Jurkat, Clone E6-1 (cell line): ENCODE measurements at regions not wholly inside any gene's neighbourhood (a gene's known extent, or its start where the extent isn't known, plus 50 kb on each side); places are given as distances from the start of the nearest gene placed in this dataset.

ENCODE experiments used
- DNase-seq: peaks from one replicate; pipeline ENCODE4 v3.0.0-alpha.2; 2011; ENCODE audit warnings: low read depth, low spot score
- H3K4me3 ChIP-seq: 2 replicates; pipeline ENCODE4 v1.5.1; 2011; ENCODE audit warnings: mild to moderate bottlenecking, low read length, control low read depth, moderate library complexity

GRCh38 chr12:58174316-58174715 is 232.9 kb downstream of the ATP23 start:
- no peak overlapping the region for H3K4me3 ChIP-seq
- no peak for DNase-seq

- DNase-seq: peak; percentile 39
These were observed 235.0 kb downstream of the ATP23 start for GRCh38 chr12:58176296-58176869.

GRCh38 chr12:58177366-58177765 is 236.0 kb downstream of the ATP23 start:
- peak; percentile 38 for DNase-seq
- no peak overlapping the region for H3K4me3 ChIP-seq

More at GRCh38 chr12:58176296-58176869, 235.0 kb downstream of the ATP23 start:
- H3K4me3 ChIP-seq: no peak overlapping the region

GRCh38 chr12:58184212-58184611 is 242.8 kb downstream of the ATP23 start:
- no peak for DNase-seq
- H3K4me3 ChIP-seq: no peak overlapping the region

- DNase-seq: no peak
- no peak overlapping the region for H3K4me3 ChIP-seq
These were observed 245.0 kb downstream of the ATP23 start for GRCh38 chr12:58186401-58186800.

- DNase-seq: no peak
- H3K4me3 ChIP-seq: no peak overlapping the region
These were observed 245.5 kb downstream of the ATP23 start for GRCh38 chr12:58186914-58187313.

GRCh38 chr12:58189030-58189429 is 247.7 kb downstream of the ATP23 start:
- H3K4me3 ChIP-seq: no peak overlapping the region
- no peak for DNase-seq

- no peak overlapping the region for H3K4me3 ChIP-seq
- no peak for DNase-seq
These were observed 248.5 kb downstream of the ATP23 start for GRCh38 chr12:58189893-58190292.

- no peak overlapping the region for H3K4me3 ChIP-seq
- no peak for DNase-seq
These were observed 249.3 kb downstream of the ATP23 start for GRCh38 chr12:58190618-58191017.

GRCh38 chr12:58196971-58197370 is 255.6 kb downstream of the ATP23 start:
- no peak for DNase-seq
- no peak overlapping the region for H3K4me3 ChIP-seq

- H3K4me3 ChIP-seq: no peak overlapping the region
- no peak for DNase-seq
These were observed 261.8 kb downstream of the ATP23 start for GRCh38 chr12:58202933-58203718.

- H3K4me3 ChIP-seq: no peak overlapping the region
- DNase-seq: no peak
These were observed 262.7 kb downstream of the ATP23 start for GRCh38 chr12:58204071-58204470.

GRCh38 chr12:58206876-58207275 is 265.5 kb downstream of the ATP23 start:
- no peak overlapping the region for H3K4me3 ChIP-seq
- no peak for DNase-seq

GRCh38 chr12:58211211-58211610 is 269.8 kb downstream of the ATP23 start:
- DNase-seq: no peak
- no peak overlapping the region for H3K4me3 ChIP-seq

- no peak for DNase-seq
- no peak overlapping the region for H3K4me3 ChIP-seq
These were observed 275.8 kb downstream of the ATP23 start for GRCh38 chr12:58217130-58217529.

- no peak for DNase-seq
- H3K4me3 ChIP-seq: no peak overlapping the region
These were observed 283.3 kb downstream of the ATP23 start for GRCh38 chr12:58224536-58225105.

- no peak overlapping the region for H3K4me3 ChIP-seq
- DNase-seq: no peak
These were observed 284.0 kb downstream of the ATP23 start for GRCh38 chr12:58225203-58225877.

GRCh38 chr12:58233886-58234285 is 292.5 kb downstream of the ATP23 start:
- H3K4me3 ChIP-seq: no peak overlapping the region
- DNase-seq: no peak

- H3K4me3 ChIP-seq: no peak overlapping the region
- DNase-seq: no peak
These were observed 297.0 kb downstream of the ATP23 start for GRCh38 chr12:58238411-58238810.

GRCh38 chr12:58241099-58241498 is 299.7 kb downstream of the ATP23 start:
- H3K4me3 ChIP-seq: no peak overlapping the region
- DNase-seq: no peak
